GM23338 (cell line): ENCODE measurements at regions not wholly inside any gene's neighbourhood (a gene's known extent, or its start where the extent isn't known, plus 50 kb on each side); places are given as distances from the start of the nearest gene placed in this dataset.

Source experiments
- ATAC-seq: fragments of 200-7000 bp; cut with Tn5 transposase; 3 replicates; pipeline ENCODE4 v1.9.1; 2020
- DNase-seq: peaks from one replicate; pipeline ENCODE4 v3.0.0-alpha.2; 2015; ENCODE audit warnings: low spot score
- H2AFZ ChIP-seq: fragments of 200-600 bp; sonication (generic); 2 replicates; pipeline ENCODE4 v1.8.0; 2016; ENCODE audit warnings: antibody characterized with exemption, mild to moderate bottlenecking, moderate library complexity
- H3F3A ChIP-seq: fragments of 200-600 bp; sonication (generic); replicated peaks from 2 replicates; pipeline ENCODE4 v1.8.0; 2017; ENCODE audit warnings: antibody characterized with exemption, mixed run types, low read depth
- H3K27ac ChIP-seq: fragments of 200-600 bp; sonication (generic); 2 replicates; pipeline ENCODE4 v1.6.1; 2016; ENCODE audit warnings: low read depth
- H3K27me3 ChIP-seq: fragments of 200-600 bp; sonication (generic); 2 replicates; pipeline ENCODE4 v1.8.0; 2016; ENCODE audit warnings: mild to moderate bottlenecking, mixed run types, moderate library complexity; ENCODE audit not compliant: insufficient read depth
- H3K36me3 ChIP-seq: fragments of 200-600 bp; sonication (generic); 2 replicates; pipeline ENCODE4 v1.8.0; 2016; ENCODE audit warnings: mild to moderate bottlenecking; ENCODE audit not compliant: insufficient read depth
- H3K4me1 ChIP-seq: fragments of 200-600 bp; sonication (generic); 2 replicates; pipeline ENCODE4 v1.8.0; 2016; ENCODE audit warnings: mild to moderate bottlenecking, moderate library complexity; ENCODE audit not compliant: insufficient read depth
- H3K4me2 ChIP-seq: fragments of 200-600 bp; sonication (generic); 2 replicates; pipeline ENCODE4 v1.7.1; 2017; ENCODE audit warnings: mixed run types
- H3K4me3 ChIP-seq: fragments of 200-600 bp; sonication (generic); 2 replicates; pipeline ENCODE4 v1.6.1; 2016; ENCODE audit warnings: mixed run types
- H3K79me2 ChIP-seq: fragments of 200-600 bp; sonication (generic); replicated peaks from 2 replicates; pipeline ENCODE4 v1.8.0; 2017; ENCODE audit warnings: mild to moderate bottlenecking; ENCODE audit not compliant: insufficient read depth
- H3K9me2 ChIP-seq: fragments of 200-600 bp; sonication (generic); 2 replicates; pipeline ENCODE4 v1.8.0; 2017; ENCODE audit not compliant: insufficient read depth
- H4K20me1 ChIP-seq: fragments of 200-600 bp; sonication (generic); replicated peaks from 2 replicates; pipeline ENCODE4 v1.8.0; 2017; ENCODE audit warnings: mild to moderate bottlenecking; ENCODE audit not compliant: insufficient read depth
- H3K27ac Mint-ChIP-seq: 2 replicates; pipeline ENCODE4 v1.8.0; 2020; ENCODE audit warnings: inconsistent platforms, mild to moderate bottlenecking, moderate library complexity, mixed read lengths
- H3K27me3 Mint-ChIP-seq: 3 replicates; pipeline ENCODE4 v1.8.0; 2022; ENCODE audit warnings: low read depth, mild to moderate bottlenecking, moderate library complexity, mixed read lengths, inconsistent platforms; ENCODE audit not compliant: insufficient read depth, poor library complexity
- H3K36me3 Mint-ChIP-seq: 3 replicates; pipeline ENCODE4 v1.8.0; 2021; ENCODE audit warnings: low read depth, mild to moderate bottlenecking, inconsistent platforms, moderate library complexity, mixed read lengths
- H3K4me1 Mint-ChIP-seq: 3 replicates; pipeline ENCODE4 v1.8.0; 2020; ENCODE audit warnings: mild to moderate bottlenecking, inconsistent platforms, mixed read lengths
- H3K4me3 Mint-ChIP-seq: 3 replicates; pipeline ENCODE4 v1.8.0; 2021; ENCODE audit warnings: moderate library complexity, mild to moderate bottlenecking, inconsistent platforms, mixed read lengths
- H3K9me3 Mint-ChIP-seq: 3 replicates; pipeline ENCODE4 v1.8.0; 2020; ENCODE audit warnings: moderate library complexity, mild to moderate bottlenecking, inconsistent platforms, mixed read lengths
- CREB1 ChIP-seq: fragments of 250-450 bp; sonication (Bioruptor Pico); IDR thresholded peaks from 2 replicates; pipeline ENCODE4 v1.5.0; 2020; ENCODE audit warnings: low read depth, mild to moderate bottlenecking, moderate library complexity
- EZH2 ChIP-seq: fragments of 200-600 bp; sonication (generic); IDR thresholded peaks from one replicate; pipeline ENCODE4 v1.8.0; 2017; ENCODE audit warnings: antibody characterized with exemption, mild to moderate bottlenecking, low read depth; ENCODE audit not compliant: unreplicated experiment
- EZH2phosphoT487 ChIP-seq: fragments of 200-600 bp; sonication (generic); IDR thresholded peaks from one replicate; pipeline ENCODE4 v1.8.1; 2018; ENCODE audit warnings: antibody characterized with exemption; ENCODE audit not compliant: unreplicated experiment
- NANOG ChIP-seq: IDR thresholded peaks from 2 replicates; pipeline ENCODE4 v1.6.1; 2016; ENCODE audit warnings: antibody characterized with exemption, borderline replicate concordance
- POLR2AphosphoS5 ChIP-seq: IDR thresholded peaks from 2 replicates; pipeline ENCODE4 v1.6.1; 2016; ENCODE audit warnings: antibody characterized with exemption, low read depth
- STAT1 ChIP-seq: IDR thresholded peaks from one replicate; pipeline ENCODE4 v1.6.1; 2016; ENCODE audit warnings: antibody characterized with exemption; ENCODE audit not compliant: unreplicated experiment
- ZNF114 ChIP-seq: fragments of 250-450 bp; sonication (Bioruptor Pico); IDR thresholded peaks from 2 replicates; pipeline ENCODE4 v1.5.0; 2020; ENCODE audit warnings: mild to moderate bottlenecking, moderate library complexity
- ZNF331 ChIP-seq: fragments of 250-450 bp; sonication (Bioruptor Pico); IDR thresholded peaks from 2 replicates; pipeline ENCODE4 v1.5.0; 2020; ENCODE audit warnings: low read depth, mild to moderate bottlenecking, moderate library complexity
- TF ChIP-seq, protein P1 (sequence below): fragments of 250-450 bp; sonication (Bioruptor Pico); IDR thresholded peaks from 2 replicates; pipeline ENCODE4 v1.5.0; 2020; ENCODE audit warnings: mild to moderate bottlenecking, moderate library complexity
- TF ChIP-seq, protein P2 (sequence below): IDR thresholded peaks from one replicate; pipeline ENCODE4 v1.6.1; 2018; ENCODE audit warnings: antibody characterized with exemption; ENCODE audit not compliant: unreplicated experiment
- TF ChIP-seq, protein P3 (sequence below), 2 experiments: fragments of 200-600 bp in 1 of 2; sonication (generic) in 1 of 2; conservative IDR thresholded peaks; 2 replicates each; pipeline versions ENCODE4 v1.5.1 to v1.6.1; 2016 to 2017; ENCODE audit warnings: antibody characterized with exemption in 2 of 2, low read depth in 2 of 2, mild to moderate bottlenecking in 2 of 2, moderate library complexity in 1 of 2
- TF ChIP-seq, protein P4 (sequence below): IDR thresholded peaks from 2 replicates; pipeline ENCODE4 v1.6.1; 2016; ENCODE audit warnings: antibody characterized with exemption

DNA sequence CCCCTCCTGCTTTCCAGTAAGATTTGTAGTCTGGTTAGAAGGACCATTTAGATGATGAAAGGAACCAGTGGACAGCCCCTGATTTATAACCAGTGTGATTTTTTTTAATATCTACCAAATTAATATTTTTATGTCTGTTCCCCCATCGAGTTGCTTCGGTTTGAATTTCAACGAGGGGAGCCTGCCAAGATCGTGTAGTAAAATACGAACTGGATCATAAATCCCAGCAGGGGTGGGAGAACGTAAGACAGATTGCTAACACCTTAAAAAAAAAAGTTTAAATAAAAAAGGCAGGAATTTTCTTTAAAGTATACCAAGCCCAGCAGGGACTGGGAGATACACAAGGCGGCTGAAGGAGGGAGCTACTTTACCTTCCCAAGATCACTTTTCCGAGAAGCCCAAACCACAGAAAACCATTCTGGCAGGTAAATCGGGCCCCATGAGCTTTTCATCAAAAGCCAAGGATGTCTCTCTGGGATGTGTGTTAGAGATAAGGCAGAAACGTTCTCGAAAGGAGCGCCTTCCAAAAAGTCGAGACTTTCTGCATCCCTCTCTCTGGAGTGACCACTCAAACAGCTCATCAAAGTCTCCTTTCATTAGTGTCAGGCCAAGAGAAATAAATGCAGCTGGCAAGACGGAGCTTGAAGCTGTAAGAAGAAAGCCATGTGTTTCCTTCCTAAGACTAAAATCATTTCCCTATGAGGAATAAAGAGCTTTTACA, 270.5 kb upstream of the NFE2L3 start:
- Histone ChIP-seq H3K4me2 (no peak overlapping the region), H3K79me2 (no peaks in the 10 kb centered on the region), H3K4me1 (0 out of 2 replicates have a peak, but pooled peaks cover 3% of the 10 kb centered on the region), H4K20me1 (no peaks in the 10 kb centered on the region), H3F3A (no peaks in the 10 kb centered on the region), H3K9me2 (no peaks in the 10 kb centered on the region), H2AFZ (peak overlapping the region; percentile 59), H3K4me3 (no peak overlapping the region), H3K27ac (no peak overlapping the region), H3K27me3 (no peaks in the 10 kb centered on the region), H3K36me3 (no peaks in the 10 kb centered on the region)
- DNase-seq (no peak), ATAC-seq (no peak)
- Mint-ChIP-seq H3K4me1 (peaks cover 6% of the 10 kb centered on the region; the same call in 2 of the 3 replicates), H3K27me3 (peaks cover 7% of the 10 kb centered on the region), H3K36me3 (no peaks in the 10 kb centered on the region), H3K27ac (no peak overlapping the region), H3K9me3 (no peaks in the 10 kb centered on the region), H3K4me3 (no peak overlapping the region)
- no peak for TF ChIP-seq EZH2phosphoT487
- no peak for TF ChIP-seq STAT1
- TF ChIP-seq, protein P1, sequence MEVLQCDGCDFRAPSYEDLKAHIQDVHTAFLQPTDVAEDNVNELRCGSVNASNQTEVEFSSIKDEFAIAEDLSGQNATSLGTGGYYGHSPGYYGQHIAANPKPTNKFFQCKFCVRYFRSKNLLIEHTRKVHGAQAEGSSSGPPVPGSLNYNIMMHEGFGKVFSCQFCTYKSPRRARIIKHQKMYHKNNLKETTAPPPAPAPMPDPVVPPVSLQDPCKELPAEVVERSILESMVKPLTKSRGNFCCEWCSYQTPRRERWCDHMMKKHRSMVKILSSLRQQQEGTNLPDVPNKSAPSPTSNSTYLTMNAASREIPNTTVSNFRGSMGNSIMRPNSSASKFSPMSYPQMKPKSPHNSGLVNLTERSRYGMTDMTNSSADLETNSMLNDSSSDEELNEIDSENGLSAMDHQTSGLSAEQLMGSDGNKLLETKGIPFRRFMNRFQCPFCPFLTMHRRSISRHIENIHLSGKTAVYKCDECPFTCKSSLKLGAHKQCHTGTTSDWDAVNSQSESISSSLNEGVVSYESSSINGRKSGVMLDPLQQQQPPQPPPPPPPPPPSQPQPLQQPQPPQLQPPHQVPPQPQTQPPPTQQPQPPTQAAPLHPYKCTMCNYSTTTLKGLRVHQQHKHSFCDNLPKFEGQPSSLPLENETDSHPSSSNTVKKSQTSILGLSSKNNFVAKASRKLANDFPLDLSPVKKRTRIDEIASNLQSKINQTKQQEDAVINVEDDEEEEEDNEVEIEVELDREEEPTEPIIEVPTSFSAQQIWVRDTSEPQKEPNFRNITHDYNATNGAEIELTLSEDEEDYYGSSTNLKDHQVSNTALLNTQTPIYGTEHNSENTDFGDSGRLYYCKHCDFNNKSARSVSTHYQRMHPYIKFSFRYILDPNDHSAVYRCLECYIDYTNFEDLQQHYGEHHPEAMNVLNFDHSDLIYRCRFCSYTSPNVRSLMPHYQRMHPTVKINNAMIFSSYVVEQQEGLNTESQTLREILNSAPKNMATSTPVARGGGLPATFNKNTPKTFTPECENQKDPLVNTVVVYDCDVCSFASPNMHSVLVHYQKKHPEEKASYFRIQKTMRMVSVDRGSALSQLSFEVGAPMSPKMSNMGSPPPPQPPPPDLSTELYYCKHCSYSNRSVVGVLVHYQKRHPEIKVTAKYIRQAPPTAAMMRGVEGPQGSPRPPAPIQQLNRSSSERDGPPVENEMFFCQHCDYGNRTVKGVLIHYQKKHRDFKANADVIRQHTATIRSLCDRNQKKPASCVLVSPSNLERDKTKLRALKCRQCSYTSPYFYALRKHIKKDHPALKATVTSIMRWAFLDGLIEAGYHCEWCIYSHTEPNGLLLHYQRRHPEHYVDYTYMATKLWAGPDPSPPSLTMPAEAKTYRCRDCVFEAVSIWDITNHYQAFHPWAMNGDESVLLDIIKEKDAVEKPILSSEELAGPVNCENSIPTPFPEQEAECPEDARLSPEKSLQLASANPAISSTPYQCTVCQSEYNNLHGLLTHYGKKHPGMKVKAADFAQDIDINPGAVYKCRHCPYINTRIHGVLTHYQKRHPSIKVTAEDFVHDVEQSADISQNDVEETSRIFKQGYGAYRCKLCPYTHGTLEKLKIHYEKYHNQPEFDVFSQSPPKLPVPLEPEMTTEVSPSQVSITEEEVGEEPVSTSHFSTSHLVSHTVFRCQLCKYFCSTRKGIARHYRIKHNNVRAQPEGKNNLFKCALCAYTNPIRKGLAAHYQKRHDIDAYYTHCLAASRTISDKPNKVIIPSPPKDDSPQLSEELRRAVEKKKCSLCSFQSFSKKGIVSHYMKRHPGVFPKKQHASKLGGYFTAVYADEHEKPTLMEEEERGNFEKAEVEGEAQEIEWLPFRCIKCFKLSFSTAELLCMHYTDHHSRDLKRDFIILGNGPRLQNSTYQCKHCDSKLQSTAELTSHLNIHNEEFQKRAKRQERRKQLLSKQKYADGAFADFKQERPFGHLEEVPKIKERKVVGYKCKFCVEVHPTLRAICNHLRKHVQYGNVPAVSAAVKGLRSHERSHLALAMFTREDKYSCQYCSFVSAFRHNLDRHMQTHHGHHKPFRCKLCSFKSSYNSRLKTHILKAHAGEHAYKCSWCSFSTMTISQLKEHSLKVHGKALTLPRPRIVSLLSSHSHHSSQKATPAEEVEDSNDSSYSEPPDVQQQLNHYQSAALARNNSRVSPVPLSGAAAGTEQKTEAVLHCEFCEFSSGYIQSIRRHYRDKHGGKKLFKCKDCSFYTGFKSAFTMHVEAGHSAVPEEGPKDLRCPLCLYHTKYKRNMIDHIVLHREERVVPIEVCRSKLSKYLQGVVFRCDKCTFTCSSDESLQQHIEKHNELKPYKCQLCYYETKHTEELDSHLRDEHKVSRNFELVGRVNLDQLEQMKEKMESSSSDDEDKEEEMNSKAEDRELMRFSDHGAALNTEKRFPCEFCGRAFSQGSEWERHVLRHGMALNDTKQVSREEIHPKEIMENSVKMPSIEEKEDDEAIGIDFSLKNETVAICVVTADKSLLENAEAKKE (CRISPR knock-in tag), result no peak
- TF ChIP-seq EZH2, result no peak
- TF ChIP-seq NANOG, result no peak
- TF ChIP-seq POLR2AphosphoS5, result no peak
- TF ChIP-seq, protein P2, sequence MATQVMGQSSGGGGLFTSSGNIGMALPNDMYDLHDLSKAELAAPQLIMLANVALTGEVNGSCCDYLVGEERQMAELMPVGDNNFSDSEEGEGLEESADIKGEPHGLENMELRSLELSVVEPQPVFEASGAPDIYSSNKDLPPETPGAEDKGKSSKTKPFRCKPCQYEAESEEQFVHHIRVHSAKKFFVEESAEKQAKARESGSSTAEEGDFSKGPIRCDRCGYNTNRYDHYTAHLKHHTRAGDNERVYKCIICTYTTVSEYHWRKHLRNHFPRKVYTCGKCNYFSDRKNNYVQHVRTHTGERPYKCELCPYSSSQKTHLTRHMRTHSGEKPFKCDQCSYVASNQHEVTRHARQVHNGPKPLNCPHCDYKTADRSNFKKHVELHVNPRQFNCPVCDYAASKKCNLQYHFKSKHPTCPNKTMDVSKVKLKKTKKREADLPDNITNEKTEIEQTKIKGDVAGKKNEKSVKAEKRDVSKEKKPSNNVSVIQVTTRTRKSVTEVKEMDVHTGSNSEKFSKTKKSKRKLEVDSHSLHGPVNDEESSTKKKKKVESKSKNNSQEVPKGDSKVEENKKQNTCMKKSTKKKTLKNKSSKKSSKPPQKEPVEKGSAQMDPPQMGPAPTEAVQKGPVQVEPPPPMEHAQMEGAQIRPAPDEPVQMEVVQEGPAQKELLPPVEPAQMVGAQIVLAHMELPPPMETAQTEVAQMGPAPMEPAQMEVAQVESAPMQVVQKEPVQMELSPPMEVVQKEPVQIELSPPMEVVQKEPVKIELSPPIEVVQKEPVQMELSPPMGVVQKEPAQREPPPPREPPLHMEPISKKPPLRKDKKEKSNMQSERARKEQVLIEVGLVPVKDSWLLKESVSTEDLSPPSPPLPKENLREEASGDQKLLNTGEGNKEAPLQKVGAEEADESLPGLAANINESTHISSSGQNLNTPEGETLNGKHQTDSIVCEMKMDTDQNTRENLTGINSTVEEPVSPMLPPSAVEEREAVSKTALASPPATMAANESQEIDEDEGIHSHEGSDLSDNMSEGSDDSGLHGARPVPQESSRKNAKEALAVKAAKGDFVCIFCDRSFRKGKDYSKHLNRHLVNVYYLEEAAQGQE, result no peak
- no peak for TF ChIP-seq ZNF331 (CRISPR knock-in tag)
- TF ChIP-seq, protein P3, sequence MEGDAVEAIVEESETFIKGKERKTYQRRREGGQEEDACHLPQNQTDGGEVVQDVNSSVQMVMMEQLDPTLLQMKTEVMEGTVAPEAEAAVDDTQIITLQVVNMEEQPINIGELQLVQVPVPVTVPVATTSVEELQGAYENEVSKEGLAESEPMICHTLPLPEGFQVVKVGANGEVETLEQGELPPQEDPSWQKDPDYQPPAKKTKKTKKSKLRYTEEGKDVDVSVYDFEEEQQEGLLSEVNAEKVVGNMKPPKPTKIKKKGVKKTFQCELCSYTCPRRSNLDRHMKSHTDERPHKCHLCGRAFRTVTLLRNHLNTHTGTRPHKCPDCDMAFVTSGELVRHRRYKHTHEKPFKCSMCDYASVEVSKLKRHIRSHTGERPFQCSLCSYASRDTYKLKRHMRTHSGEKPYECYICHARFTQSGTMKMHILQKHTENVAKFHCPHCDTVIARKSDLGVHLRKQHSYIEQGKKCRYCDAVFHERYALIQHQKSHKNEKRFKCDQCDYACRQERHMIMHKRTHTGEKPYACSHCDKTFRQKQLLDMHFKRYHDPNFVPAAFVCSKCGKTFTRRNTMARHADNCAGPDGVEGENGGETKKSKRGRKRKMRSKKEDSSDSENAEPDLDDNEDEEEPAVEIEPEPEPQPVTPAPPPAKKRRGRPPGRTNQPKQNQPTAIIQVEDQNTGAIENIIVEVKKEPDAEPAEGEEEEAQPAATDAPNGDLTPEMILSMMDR (conservative IDR thresholded peaks at IDR 0.05; ENCODE audit: low read depth in 2 of 2), result no peak
- no peak for TF ChIP-seq ZNF114 (CRISPR knock-in tag)
- TF ChIP-seq CREB1 (CRISPR knock-in tag), result no peak
- TF ChIP-seq, protein P4, sequence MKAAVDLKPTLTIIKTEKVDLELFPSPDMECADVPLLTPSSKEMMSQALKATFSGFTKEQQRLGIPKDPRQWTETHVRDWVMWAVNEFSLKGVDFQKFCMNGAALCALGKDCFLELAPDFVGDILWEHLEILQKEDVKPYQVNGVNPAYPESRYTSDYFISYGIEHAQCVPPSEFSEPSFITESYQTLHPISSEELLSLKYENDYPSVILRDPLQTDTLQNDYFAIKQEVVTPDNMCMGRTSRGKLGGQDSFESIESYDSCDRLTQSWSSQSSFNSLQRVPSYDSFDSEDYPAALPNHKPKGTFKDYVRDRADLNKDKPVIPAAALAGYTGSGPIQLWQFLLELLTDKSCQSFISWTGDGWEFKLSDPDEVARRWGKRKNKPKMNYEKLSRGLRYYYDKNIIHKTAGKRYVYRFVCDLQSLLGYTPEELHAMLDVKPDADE, result no peak
